ENCODE measurements at regions not wholly inside any gene's neighbourhood (a gene's known extent, or its start where the extent isn't known, plus 50 kb on each side); places are given as distances from the start of the nearest gene placed in this dataset.

- peak; percentile 20 for TF ChIP-seq CTCF (IDR thresholded peaks at IDR 0.05)
- TF ChIP-seq EZH2 (IDR thresholded peaks at IDR 0.05), result no peak
Observed at GRCh38 chr13:89577301-89577700, 1770.2 kb upstream of the MIR17HG start.

Data from neural progenitor cell (in vitro differentiated cells).